Keratinocyte (primary cell): ENCODE measurements at regions not wholly inside any gene's neighbourhood (a gene's known extent, or its start where the extent isn't known, plus 50 kb on each side); places are given as distances from the start of the nearest gene placed in this dataset.

Experiments used
- CTCF ChIP-seq, 3 experiments: IDR thresholded peaks in 1 of 3; conservative IDR thresholded peaks in 1 of 3; optimal IDR thresholded peaks in 1 of 3; 2 replicates in 2 of 3; 3 replicates in 1 of 3; pipeline versions ENCODE3 to v1.5.1; 2011; ENCODE audit warnings: low read length in 3 of 3, mild to moderate bottlenecking in 3 of 3, moderate library complexity in 2 of 3, control low read depth in 1 of 3, inconsistent platforms in 1 of 3; ENCODE audit not compliant: insufficient read depth in 2 of 3; ENCODE audit errors: extremely low read depth in 1 of 3
- EZH2 ChIP-seq: IDR thresholded peaks from one replicate; pipeline ENCODE4 v1.6.1; 2012; ENCODE audit warnings: inconsistent platforms, mild to moderate bottlenecking, low read length, moderate library complexity

- no peak for TF ChIP-seq EZH2
- TF ChIP-seq CTCF (optimal IDR thresholded peaks at IDR 0.05 in 1 of 3, IDR thresholded peaks at IDR 0.05 in 1 of 3, conservative IDR thresholded peaks at IDR 0.05 in 1 of 3; ENCODE audit: extremely low read depth in 1 of 3, insufficient read depth in 2 of 3, low read length in 3 of 3) = no peak
Measured at GRCh38 chr13:56869671-56870070, 271.0 kb upstream of the PRR20A start.
